ENCODE measurements at regions not wholly inside any gene's neighbourhood (a gene's known extent, or its start where the extent isn't known, plus 50 kb on each side); places are given as distances from the start of the nearest gene placed in this dataset.

DNA sequence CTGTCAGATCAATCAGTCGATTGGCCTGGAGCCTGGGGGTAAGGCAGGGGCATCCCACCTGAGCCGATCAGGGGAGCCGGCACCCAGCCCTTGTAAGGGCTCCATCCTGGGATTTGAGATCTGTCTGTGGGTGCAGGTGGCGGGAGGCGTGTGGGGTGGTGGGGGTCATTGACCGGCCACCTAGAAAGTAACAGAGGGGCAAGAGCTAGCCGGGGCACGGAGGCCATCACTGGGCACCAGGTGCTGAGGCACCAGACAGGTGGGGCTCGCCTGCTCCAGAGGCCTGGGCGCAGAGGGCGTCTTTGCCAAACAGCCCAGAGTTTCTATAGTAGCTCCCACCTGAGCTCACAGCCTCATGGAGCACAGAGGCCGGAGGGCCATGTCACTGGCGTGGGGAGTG, 55.5 kb upstream of the ADGRA1 start:
- ChIA-PET CTCF (no interaction called here), POLR2A (no interaction called here)
- H3K27ac ChIP-seq (ENCODE audit: low read depth, low read length), result no peak overlapping the region

More for the DNA sequence above, 55.5 kb upstream of the ADGRA1 start:
- Histone ChIP-seq H3K9me3 (ENCODE audit: control insufficient read depth in 1 of 2, insufficient read depth in 1 of 2, low read depth in 1 of 2, low read length in 2 of 2) (no peaks in the 10 kb centered on the region), H3K4me2 (ENCODE audit: low read length) (no peak overlapping the region), H3K9me2 (ENCODE audit: insufficient read depth) (no peaks in the 10 kb centered on the region), H3K4me1 (ENCODE audit: control insufficient read depth in 1 of 2, insufficient read depth in 2 of 2, low read length in 2 of 2) (no peaks in the 10 kb centered on the region), H3K79me2 (ENCODE audit: insufficient read depth, low read length) (no peaks in the 10 kb centered on the region), H3K9ac (ENCODE audit: low read length) (no peak overlapping the region), H3K4me3 (replicated peaks in 1 of 2; ENCODE audit: low read depth in 1 of 2, low read length in 2 of 2) (no peak overlapping the region), H4K20me1 (ENCODE audit: insufficient read depth) (no peaks in the 10 kb centered on the region), H3K27me3 (ENCODE audit: insufficient read depth, low read length) (no peaks in the 10 kb centered on the region), H3K36me3 (ENCODE audit: control insufficient read depth in 1 of 2, insufficient read depth in 2 of 2, low read length in 2 of 2) (no peaks in the 10 kb centered on the region), H2AFZ (ENCODE audit: low read depth, low read length, poor library complexity, severe bottlenecking) (no peak overlapping the region)
- DNase-seq (ENCODE audit: low read depth, low spot score) (no peak), ATAC-seq (no peak)
- TF ChIP-seq, protein P1, sequence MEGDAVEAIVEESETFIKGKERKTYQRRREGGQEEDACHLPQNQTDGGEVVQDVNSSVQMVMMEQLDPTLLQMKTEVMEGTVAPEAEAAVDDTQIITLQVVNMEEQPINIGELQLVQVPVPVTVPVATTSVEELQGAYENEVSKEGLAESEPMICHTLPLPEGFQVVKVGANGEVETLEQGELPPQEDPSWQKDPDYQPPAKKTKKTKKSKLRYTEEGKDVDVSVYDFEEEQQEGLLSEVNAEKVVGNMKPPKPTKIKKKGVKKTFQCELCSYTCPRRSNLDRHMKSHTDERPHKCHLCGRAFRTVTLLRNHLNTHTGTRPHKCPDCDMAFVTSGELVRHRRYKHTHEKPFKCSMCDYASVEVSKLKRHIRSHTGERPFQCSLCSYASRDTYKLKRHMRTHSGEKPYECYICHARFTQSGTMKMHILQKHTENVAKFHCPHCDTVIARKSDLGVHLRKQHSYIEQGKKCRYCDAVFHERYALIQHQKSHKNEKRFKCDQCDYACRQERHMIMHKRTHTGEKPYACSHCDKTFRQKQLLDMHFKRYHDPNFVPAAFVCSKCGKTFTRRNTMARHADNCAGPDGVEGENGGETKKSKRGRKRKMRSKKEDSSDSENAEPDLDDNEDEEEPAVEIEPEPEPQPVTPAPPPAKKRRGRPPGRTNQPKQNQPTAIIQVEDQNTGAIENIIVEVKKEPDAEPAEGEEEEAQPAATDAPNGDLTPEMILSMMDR (IDR thresholded peaks at IDR 0.05 in 2 of 3, conservative IDR thresholded peaks at IDR 0.05 in 1 of 3; ENCODE audit: borderline replicate concordance in 1 of 3, insufficient read depth in 1 of 3, low read depth in 2 of 3, low read length in 2 of 3), result no peak
- TF ChIP-seq FOSL1 (IDR thresholded peaks at IDR 0.05; ENCODE audit: low read depth), result no peak
- TF ChIP-seq EGR1 (IDR thresholded peaks at IDR 0.05; ENCODE audit: low read depth), result no peak
- no peak for TF ChIP-seq ZNF274 (IDR thresholded peaks at IDR 0.05; ENCODE audit: low read depth, low read length)
- TF ChIP-seq SP1 (IDR thresholded peaks at IDR 0.05; ENCODE audit: low read depth), result no peak
- no peak for TF ChIP-seq CBX3 (IDR thresholded peaks at IDR 0.05; ENCODE audit: low read depth)
- no peak for TF ChIP-seq SIN3A (IDR thresholded peaks at IDR 0.05; ENCODE audit: low read depth)
- TF ChIP-seq SRF (IDR thresholded peaks at IDR 0.05; ENCODE audit: low read depth), result no peak
- no peak for TF ChIP-seq EZH2phosphoT487 (IDR thresholded peaks at IDR 0.05; ENCODE audit: borderline replicate concordance)
- TF ChIP-seq YY1 (IDR thresholded peaks at IDR 0.05; ENCODE audit: extremely low read depth, insufficient replicate concordance, low read depth, low read length), result no peak
- TF ChIP-seq JUND (IDR thresholded peaks at IDR 0.05), result no peak
- no peak for TF ChIP-seq TCF7L2 (IDR thresholded peaks at IDR 0.05; ENCODE audit: borderline replicate concordance, extremely low read depth, insufficient read depth, insufficient read length)
- no peak for TF ChIP-seq POLR2AphosphoS5 (IDR thresholded peaks at IDR 0.05; ENCODE audit: low read depth, low read length)
- TF ChIP-seq, protein P2, sequence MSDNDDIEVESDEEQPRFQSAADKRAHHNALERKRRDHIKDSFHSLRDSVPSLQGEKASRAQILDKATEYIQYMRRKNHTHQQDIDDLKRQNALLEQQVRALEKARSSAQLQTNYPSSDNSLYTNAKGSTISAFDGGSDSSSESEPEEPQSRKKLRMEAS (IDR thresholded peaks at IDR 0.05), result no peak
- intact Hi-C loops (cut with micrococcal nuclease), result no loop called here
- RAD21 ChIA-PET (ENCODE audit: low non-redundant PET in 1 of 2, low total read pairs in 2 of 2, uncharacterized antibody in 2 of 2, unreplicated experiment in 2 of 2), result no interaction called here
- BruUV-seq (replicated peaks), result no TSS peak
